Activated T-cell treated with anti-CD3 and anti-CD28 coated beads for 24 hours (primary cell): ENCODE measurements at regions not wholly inside any gene's neighbourhood (a gene's known extent, or its start where the extent isn't known, plus 50 kb on each side); places are given as distances from the start of the nearest gene placed in this dataset.

Source experiments
- DNase-seq: peaks from one replicate; pipeline ENCODE4 v3.0.0-alpha.2; 2020; ENCODE audit warnings: low read depth

DNA sequence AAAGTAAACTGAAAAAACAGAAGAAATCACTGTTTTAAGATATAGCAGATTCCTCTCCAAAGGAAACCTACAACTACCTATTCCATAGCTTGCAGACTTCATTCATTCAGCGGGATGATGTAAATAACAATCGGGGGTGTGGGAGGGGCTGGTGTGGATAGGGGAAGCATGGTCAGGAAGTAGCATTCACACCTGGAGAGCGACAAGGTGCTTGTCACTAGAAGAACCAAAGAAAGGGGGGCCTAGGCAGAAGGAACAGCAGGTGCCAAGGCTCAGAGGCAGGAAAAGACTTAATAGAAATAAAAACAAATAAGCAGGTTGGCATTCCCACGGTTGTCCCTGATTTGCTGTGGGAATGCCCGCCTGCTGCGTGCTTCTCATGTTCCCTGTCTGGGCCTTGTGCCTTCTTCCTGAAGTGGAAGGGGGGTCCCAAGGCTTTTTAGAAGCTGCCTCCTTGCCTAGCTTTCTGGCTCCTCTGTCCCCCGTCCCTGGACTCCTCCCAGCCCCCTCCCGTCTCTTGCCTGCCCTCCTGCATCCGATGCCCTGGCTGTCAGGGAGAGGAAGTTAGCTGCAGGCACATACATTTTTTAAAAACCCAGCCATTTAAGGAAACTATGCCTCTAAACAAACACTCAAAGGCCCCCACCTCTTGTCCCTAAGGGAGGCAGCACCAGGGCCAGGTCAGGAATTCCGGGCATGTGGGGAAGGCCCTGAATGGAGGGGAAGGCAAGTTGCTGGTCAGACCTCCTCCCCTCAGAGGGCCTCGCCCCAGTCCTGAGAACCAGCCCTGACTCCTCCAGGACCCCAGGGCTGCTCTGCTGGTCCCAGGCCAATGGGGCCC, 54.7 kb upstream of the PRDM11 start:
- no peak for DNase-seq

DNA sequence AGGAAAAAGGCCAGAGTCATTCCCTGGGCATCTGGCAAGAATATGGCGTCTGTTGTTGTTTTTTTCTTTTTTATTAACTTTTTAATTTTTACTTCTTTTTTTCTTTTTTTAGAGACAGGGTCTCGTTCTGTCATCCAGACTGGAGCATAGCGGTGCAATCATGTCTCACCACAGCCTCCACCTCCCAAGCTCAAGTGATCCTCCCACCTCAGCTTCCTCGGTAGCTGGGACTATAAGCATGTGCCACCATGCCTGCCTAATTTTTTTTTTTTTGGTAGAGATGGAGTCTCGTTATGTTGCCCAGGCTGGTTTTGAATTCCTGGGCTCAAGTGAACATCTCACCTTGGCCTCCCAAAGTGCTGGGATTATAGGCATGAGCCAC, 54.0 kb upstream of the PRDM11 start:
- no peak for DNase-seq

DNA sequence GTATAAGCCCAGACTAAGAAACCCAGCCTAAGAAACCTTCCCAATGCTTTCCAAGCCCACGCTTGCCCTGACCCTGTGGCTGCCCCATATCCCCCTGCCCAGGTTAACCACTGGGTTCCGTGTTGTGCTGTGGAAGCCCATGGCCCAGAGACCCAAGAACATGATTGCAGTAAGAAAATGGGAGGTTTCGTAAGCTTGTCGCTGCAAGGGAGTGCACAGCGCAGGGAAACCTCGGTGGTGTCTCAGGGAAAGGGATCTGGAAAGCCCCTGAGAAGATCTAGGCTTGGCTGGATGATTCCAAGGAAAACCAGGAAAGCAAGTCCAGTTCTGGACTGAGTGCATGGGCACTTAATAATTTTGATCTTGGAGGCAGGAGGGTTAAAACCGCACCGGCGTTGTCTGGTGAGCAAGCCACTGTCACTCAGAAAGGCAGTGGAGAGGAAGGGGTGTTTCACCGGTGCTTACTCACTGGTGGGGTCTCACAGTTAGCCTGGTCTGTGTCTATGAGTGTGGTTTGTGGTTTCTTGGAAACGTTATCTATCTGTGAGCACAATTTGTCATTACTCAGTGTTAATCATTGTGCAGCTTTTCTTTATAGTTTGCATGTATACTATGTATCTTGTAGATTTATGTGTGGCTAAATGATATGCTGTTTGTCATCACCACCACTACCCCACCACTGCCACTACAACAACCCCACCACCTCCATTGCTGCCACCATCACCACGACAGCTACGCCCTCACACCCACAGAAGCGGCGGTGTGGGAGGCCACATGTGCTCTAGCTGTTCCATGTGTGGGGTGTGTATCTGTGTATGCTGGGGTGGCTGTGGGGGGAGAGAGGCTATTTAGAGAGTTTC, 53.3 kb upstream of the PRDM11 start:
- DNase-seq, result no peak

DNA sequence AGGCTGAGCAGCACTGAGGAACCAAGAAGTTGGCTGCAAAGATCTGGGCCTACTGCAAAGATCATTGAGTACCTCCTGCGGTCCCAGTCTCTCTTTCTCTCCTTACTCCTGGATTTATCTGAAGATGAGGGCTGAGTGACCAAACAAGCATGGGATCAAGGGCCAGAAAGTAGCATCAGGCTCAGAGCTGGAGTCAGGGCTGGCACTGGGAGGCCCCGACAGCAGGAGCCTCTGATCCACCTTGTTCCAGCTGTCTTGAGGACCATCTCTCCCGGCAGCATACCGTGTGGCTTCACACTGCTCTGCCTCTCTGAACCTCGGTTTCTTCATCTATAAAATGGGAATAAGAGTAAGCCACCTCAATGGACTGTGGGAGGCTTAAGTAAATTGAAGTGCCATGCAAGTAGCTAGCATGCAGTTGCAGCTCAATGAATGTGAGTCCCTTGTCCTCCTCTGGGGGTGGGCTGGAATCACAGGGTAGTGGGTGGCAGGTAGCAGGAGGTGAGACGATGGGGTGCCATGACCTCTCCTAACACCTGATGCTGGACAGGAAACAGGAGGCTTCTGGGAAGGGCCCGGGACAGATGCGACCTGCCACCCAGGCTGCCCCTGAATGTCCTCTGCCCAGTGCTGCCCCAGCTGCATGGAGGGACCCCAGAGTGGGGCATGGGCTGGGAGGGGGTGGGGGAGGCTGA, 52.5 kb upstream of the PRDM11 start:
- DNase-seq, result no peak

DNA sequence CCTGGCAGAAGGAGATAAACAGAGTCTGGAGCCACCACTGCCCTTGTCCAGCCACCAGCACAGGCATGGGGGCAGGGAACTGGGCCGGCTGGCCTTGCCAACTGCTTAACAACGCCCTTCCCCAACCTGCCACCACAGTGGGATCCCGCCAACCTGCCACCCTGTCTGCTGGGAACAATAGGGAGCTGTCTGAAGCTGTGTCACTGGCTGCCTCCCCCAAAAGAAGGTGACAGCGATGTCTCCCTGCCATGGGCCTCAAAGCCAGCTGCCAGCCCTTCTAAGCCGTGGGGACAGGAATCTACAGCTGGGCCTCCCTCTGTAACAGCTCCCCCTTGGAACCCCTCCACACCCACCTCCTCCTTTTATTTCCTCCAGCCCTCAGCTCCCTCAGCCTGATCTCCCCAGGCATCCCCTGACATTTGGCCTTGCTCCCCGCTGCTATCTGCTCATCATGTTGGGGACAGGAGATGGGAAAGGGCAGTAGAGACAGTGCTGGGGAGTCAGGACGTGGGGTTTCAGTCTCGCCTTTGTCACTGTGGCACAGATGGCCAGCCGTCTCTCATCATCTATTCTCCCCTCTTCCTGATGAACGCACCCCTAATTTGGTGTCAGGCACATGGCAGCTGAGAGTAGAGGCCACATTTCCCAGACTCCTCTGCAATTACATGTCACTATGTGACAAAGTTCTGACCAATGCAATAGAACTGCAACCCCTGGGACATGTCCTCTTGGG, 51.3 kb upstream of the PRDM11 start:
- no peak for DNase-seq

DNA sequence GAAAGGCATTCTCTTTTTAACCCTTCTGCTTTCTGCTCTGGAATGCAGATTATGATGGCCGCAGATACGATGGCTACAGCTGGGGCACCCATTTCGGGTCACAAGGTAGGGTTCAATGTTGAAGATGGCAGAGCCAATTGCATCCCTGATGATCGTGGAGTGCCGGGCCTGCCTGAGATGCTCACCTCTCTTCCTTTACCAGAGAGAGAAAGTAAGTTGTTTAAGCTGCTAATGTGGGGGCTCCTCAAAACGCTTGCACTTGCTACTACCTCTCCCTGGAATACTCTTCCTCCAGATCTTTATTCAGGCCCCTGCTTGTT, 50.8 kb upstream of the PRDM11 start:
- no peak for DNase-seq

DNA sequence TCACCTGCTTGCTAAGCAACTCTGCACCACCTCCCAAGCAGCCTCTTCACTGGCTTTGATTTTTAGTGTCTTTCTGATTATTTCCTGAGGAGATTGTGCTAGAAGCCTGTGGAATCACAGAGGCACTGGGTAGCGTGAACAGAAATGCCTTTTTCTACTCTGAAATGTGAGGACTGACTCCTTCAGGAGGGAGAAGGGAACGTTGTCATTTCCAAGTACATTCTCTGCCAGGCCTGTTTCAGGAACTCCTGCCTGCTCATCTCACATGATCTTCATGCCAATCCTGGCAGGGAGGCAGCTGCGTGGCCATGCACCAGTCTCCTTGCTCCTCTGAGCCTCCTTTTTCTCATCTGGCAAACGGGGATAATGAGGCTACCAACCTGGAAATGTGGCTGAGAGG, 49.8 kb upstream of the PRDM11 start:
- DNase-seq, result no peak
